Right lobe of liver (tissue), 6 donors: ENCODE measurements at regions not wholly inside any gene's neighbourhood (a gene's known extent, or its start where the extent isn't known, plus 50 kb on each side); places are given as distances from the start of the nearest gene placed in this dataset.

ENCODE experiments used
- ATAC-seq, 4 donors: fragments of 200-7000 bp; cut with Tn5 transposase; one replicate each; pipeline ENCODE4 v1.9.1; 2020; ENCODE audit warnings: mild to moderate bottlenecking in 4 of 4, moderate library complexity in 4 of 4
- DNase-seq, 3 donors: peaks; one replicate each; pipeline ENCODE4 v3.0.0-alpha.2; 2020
- H3K27ac ChIP-seq, 3 donors: fragments of 200-600 bp; one replicate each; pipeline ENCODE4 v1.8.0; 2022
- H3K27me3 ChIP-seq, 2 donors: fragments of 200-600 bp; one replicate each; pipeline ENCODE4 v1.8.0; 2022
- H3K36me3 ChIP-seq, 4 donors: fragments of 200-600 bp; sonication (generic) in 1 of 4; one replicate each; pipeline versions ENCODE4 v1.5.1 to v1.8.0; 2017 to 2022; ENCODE audit warnings: control low read depth in 1 of 4
- H3K4me1 ChIP-seq, 4 donors: fragments of 200-600 bp; sonication (generic) in 1 of 4; one replicate each; pipeline versions ENCODE4 v1.5.1 to v1.8.0; 2017 to 2022; ENCODE audit warnings: control low read depth in 1 of 4
- H3K4me3 ChIP-seq, 3 donors: fragments of 200-600 bp; one replicate each; pipeline ENCODE4 v1.8.0; 2022
- H3K9me3 ChIP-seq, 4 donors: fragments of 200-600 bp; sonication (generic) in 1 of 4; one replicate each; pipeline versions ENCODE4 v1.5.1 to v1.8.0; 2017 to 2022; ENCODE audit warnings: control low read depth in 1 of 4
- POLR2A ChIP-seq: fragments of 450-650 bp; IDR thresholded peaks from one replicate; pipeline ENCODE4 v1.6.1; 2017; ENCODE audit warnings: antibody characterized with exemption, mild to moderate bottlenecking
- WGBS: methylation state at CpG from one replicate; pipeline ENCODE4 v1.1.6; 2018; ENCODE audit warnings: low coverage, low lambda C conversion rate; ENCODE audit not compliant: insufficient coverage; ENCODE audit errors: missing lambda C conversion rate; 5-methylcytosine and 5-hydroxymethylcytosine counted together
- intact Hi-C, 2 donors: fragments of 100-400 bp; cut with DNase I; formaldehyde crosslinking; loops; one replicate each; pipeline versions ENCODE4 v1.11.2 to v1.14.1; 2022
- TF ChIP-seq, protein P1 (sequence below), 4 donors: fragments of 200-600 bp in 3 of 4; fragments of 450-650 bp in 1 of 4; IDR thresholded peaks; one replicate each; pipeline versions ENCODE4 v1.5.1 to v1.8.0; 2016 to 2022; ENCODE audit warnings: antibody characterized with exemption in 4 of 4, mild to moderate bottlenecking in 2 of 4
- donor health status: DM: no; HTN: yes; CAD: no.
- donor health status: DM: no; HTN: no; CAD: no.
- donor health status: DM: no; HTN: no; CAD: no.
- donor health status: DM: no; HTN: yes; CAD: no.
- donor health status: DM: no; HTN: yes; CAD: no.

DNA sequence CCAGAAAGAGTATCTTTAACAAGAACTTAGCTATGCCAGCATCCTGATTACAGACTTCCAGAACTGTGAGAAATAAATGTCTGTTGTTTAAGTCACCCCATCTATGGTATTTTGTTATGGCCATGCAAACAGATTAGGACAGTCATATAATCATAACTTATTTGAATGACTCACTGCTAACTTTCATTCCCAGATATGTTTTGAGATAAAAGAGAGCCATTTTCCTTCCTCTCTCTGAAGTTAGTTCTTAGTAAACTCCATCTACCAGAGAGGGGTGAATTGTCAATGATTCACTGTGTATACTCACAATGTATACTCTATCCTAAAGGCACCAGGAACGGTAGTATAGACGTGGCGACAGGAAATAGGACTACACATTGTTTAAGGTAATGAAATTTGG, 179.4 kb upstream of the DPH6 start:
- DNase-seq (no peak), ATAC-seq (no peak)
- H3K4me3 ChIP-seq, result no peak overlapping the region
- intact Hi-C loops, result no loop called here
- TF ChIP-seq, protein P1, sequence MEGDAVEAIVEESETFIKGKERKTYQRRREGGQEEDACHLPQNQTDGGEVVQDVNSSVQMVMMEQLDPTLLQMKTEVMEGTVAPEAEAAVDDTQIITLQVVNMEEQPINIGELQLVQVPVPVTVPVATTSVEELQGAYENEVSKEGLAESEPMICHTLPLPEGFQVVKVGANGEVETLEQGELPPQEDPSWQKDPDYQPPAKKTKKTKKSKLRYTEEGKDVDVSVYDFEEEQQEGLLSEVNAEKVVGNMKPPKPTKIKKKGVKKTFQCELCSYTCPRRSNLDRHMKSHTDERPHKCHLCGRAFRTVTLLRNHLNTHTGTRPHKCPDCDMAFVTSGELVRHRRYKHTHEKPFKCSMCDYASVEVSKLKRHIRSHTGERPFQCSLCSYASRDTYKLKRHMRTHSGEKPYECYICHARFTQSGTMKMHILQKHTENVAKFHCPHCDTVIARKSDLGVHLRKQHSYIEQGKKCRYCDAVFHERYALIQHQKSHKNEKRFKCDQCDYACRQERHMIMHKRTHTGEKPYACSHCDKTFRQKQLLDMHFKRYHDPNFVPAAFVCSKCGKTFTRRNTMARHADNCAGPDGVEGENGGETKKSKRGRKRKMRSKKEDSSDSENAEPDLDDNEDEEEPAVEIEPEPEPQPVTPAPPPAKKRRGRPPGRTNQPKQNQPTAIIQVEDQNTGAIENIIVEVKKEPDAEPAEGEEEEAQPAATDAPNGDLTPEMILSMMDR (IDR thresholded peaks at IDR 0.05), result no peak
- TF ChIP-seq POLR2A, result no peak
- WGBS, result 85% methylated on average over 3 of the region's 3 CpGs
- no peak overlapping the region for H3K27ac ChIP-seq
- H3K4me1 ChIP-seq, result peaks cover 0 to 8% (median 0%) of the 10 kb centered on the region in 4 donors
- no peaks in the 10 kb centered on the region for H3K9me3 ChIP-seq
- no peaks in the 10 kb centered on the region for H3K36me3 ChIP-seq
- no peaks in the 10 kb centered on the region for H3K27me3 ChIP-seq

DNA sequence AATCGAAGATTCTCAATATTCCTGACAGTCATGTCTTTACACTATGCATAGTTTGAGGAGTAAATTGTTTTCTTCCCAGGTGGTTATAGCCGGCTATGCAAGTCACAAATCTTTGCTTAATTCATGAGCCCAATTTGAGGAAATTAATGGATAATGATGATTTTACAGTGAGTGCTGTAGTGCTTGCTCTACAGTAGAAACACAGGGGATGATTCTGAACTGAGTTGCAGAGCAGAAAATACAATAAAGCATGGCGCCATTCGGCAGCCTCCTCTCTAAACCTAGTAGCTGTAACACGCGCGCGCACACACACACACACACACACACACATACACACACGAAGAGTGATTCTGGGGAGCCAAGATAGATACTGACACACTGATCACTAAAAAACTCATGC, 181.7 kb upstream of the DPH6 start:
- H3K36me3 ChIP-seq, result no peaks in the 10 kb centered on the region
- H3K4me1 ChIP-seq, result peaks cover 0 to 8% (median 0%) of the 10 kb centered on the region in 4 donors
- H3K9me3 ChIP-seq, result no peaks in the 10 kb centered on the region
- no peak for TF ChIP-seq POLR2A
- TF ChIP-seq, protein P1 (IDR thresholded peaks at IDR 0.05), result no peak
- no peak for DNase-seq
- H3K27ac ChIP-seq, result no peak overlapping the region
- no peaks in the 10 kb centered on the region for H3K27me3 ChIP-seq
- 66% methylated on average over 9 of the region's 9 CpGs for WGBS
- ATAC-seq, result no peak
- H3K4me3 ChIP-seq, result no peak overlapping the region
- intact Hi-C loops, result no loop called here

DNA sequence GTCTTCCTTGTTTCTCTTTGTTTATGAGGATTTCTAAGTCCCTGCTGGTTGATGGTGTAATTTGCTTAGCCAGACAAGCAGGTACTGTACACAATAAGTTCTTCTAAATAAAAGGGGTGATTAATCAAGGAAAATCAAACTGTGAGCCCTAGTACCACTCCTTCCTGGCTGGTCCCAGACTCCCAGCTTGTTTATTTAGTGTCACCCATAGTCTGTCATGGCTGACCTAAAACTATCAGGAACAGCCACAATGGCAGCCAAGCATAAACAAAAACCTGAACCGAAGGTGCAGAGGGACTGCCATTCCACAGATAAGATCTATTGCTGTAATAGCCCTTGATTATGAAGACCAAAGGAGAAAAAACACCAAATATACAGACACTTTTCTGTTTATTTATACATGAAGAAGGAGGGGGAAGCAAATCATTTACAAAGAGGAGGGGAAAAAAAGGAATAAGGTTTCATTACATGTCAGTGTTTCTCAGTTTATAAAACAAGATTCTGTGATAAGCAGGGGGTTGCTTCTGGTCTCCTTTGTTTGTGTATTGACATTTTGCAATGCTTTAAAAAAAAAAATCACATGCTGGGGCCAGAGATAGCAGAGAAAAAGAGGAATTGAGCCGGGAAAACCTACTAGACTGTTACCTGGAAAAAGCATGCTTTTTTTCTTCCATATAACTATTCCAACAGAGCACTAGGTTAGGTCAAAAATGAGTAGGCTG, 182.4 kb upstream of the DPH6 start:
- ATAC-seq (peak; percentile 45 to 74 (median 56)), DNase-seq (no peak)
- WGBS, result 15% methylated on average over 2 of the region's 2 CpGs
- Histone ChIP-seq H3K4me3 (no peak overlapping the region), H3K36me3 (no peaks in the 10 kb centered on the region), H3K27ac (no peak overlapping the region), H3K4me1 (peaks cover 0 to 8% (median 0%) of the 10 kb centered on the region in 4 donors), H3K27me3 (no peaks in the 10 kb centered on the region), H3K9me3 (no peaks in the 10 kb centered on the region)
- TF ChIP-seq, protein P1 (IDR thresholded peaks at IDR 0.05), result no peak
- TF ChIP-seq POLR2A, result no peak
- intact Hi-C loops, result no loop called here

DNA sequence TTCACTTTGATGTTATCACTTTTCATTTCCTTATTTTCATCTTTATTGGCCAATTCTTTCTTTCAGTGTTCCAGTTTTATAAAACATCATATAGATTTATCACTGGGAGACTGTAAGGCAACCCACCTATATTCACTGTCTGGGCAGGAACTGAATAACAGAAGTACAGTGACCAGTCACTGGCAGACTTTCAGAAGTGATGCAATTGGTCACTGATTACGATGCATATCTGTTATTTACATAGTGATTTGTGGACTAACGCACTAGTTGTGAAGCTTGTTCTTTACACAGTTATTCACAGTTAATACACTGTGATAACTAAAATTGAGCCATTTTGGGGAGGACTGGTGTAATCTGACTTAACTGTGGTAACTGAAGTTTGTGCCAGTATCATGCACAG, 190.2 kb upstream of the DPH6 start:
- 35% methylated on average over 2 of the region's 2 CpGs for WGBS
- H3K4me1 ChIP-seq, result peaks cover 0 to 5% (median 0%) of the 10 kb centered on the region in 4 donors
- no peak overlapping the region for H3K4me3 ChIP-seq
- no peak for TF ChIP-seq POLR2A
- TF ChIP-seq, protein P1 (IDR thresholded peaks at IDR 0.05), result no peak
- DNase-seq, result no peak
- no peaks in the 10 kb centered on the region for H3K9me3 ChIP-seq
- H3K36me3 ChIP-seq, result no peaks in the 10 kb centered on the region
- ATAC-seq, result peak; percentile 28 to 84 (median 41)
- intact Hi-C loops, result no loop called here
- H3K27me3 ChIP-seq, result no peaks in the 10 kb centered on the region
- H3K27ac ChIP-seq, result no peak overlapping the region
